DMS79 (cell line): ENCODE measurements at regions not wholly inside any gene's neighbourhood (a gene's known extent, or its start where the extent isn't known, plus 50 kb on each side); places are given as distances from the start of the nearest gene placed in this dataset.

Source experiments
- DNase-seq: peaks from one replicate; lab custom pipeline; 2025; lab: John Stamatoyannopoulos, UW

- peak; percentile 55 for DNase-seq
Observed at GRCh38 chr3:184508938-184509337, 52.6 kb upstream of the EPHB3 start.

- no peak for DNase-seq
Observed at GRCh38 chr3:184511741-184512140, 49.8 kb upstream of the EPHB3 start.
